ENCODE measurements at regions not wholly inside any gene's neighbourhood (a gene's known extent, or its start where the extent isn't known, plus 50 kb on each side); places are given as distances from the start of the nearest gene placed in this dataset.

DNA sequence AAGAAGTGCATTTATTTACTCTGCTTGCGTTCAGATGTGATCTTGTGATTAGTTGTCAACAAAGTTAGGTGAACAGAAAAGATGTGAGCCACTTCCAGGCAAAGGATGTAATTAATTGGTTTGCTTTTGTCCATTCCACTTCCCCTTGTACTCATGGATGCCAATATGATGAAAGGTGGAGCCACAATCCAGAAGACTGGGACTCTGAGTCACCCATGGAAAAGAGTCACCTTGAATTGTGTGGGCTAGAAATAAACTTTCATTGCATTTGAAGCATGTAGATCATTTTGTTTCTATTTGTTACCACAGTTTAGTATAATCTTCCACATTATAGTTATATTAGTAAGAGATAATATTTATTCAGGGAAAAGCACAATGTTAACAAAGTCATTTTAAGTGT lies 684.2 kb downstream of the LTN1 start:
- Histone ChIP-seq H3K4me3 (ENCODE audit: low read depth in 2 of 2, low read length in 2 of 2) (no peak overlapping the region), H3K27me3 (ENCODE audit: control insufficient read depth, insufficient read depth, low read length) (no peaks in the 10 kb centered on the region), H3K36me3 (ENCODE audit: control insufficient read depth, insufficient read depth, low read length) (no peaks in the 10 kb centered on the region), H3K9me3 (ENCODE audit: control insufficient read depth, insufficient read depth, low read depth, low read length) (no peaks in the 10 kb centered on the region), H3K27ac (ENCODE audit: low read length) (no peak overlapping the region), H3K4me1 (ENCODE audit: control insufficient read depth, insufficient read depth, low read length) (no peaks in the 10 kb centered on the region)
- BruUV-seq (replicated peaks): no TSS peak
- ChIA-PET CTCF (no interaction called here), POLR2A (no interaction called here)
- DNase-seq (ENCODE audit: low read depth, low spot score) (no peak), ATAC-seq (no peak)
- intact Hi-C loops (cut with micrococcal nuclease; ENCODE audit: unreplicated experiment): no loop called here
- in situ Hi-C loops (cut with HindIII; ENCODE audit: low pct_unique_long_range_greater_than_20kb, low sequenced_read_pairs): no loop called here
- TF ChIP-seq, protein P1, sequence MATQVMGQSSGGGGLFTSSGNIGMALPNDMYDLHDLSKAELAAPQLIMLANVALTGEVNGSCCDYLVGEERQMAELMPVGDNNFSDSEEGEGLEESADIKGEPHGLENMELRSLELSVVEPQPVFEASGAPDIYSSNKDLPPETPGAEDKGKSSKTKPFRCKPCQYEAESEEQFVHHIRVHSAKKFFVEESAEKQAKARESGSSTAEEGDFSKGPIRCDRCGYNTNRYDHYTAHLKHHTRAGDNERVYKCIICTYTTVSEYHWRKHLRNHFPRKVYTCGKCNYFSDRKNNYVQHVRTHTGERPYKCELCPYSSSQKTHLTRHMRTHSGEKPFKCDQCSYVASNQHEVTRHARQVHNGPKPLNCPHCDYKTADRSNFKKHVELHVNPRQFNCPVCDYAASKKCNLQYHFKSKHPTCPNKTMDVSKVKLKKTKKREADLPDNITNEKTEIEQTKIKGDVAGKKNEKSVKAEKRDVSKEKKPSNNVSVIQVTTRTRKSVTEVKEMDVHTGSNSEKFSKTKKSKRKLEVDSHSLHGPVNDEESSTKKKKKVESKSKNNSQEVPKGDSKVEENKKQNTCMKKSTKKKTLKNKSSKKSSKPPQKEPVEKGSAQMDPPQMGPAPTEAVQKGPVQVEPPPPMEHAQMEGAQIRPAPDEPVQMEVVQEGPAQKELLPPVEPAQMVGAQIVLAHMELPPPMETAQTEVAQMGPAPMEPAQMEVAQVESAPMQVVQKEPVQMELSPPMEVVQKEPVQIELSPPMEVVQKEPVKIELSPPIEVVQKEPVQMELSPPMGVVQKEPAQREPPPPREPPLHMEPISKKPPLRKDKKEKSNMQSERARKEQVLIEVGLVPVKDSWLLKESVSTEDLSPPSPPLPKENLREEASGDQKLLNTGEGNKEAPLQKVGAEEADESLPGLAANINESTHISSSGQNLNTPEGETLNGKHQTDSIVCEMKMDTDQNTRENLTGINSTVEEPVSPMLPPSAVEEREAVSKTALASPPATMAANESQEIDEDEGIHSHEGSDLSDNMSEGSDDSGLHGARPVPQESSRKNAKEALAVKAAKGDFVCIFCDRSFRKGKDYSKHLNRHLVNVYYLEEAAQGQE (IDR thresholded peaks at IDR 0.05; ENCODE audit: insufficient read depth in 1 of 2, low read depth in 2 of 2, low read length in 1 of 2): no peak
- TF ChIP-seq TCF7L2 (IDR thresholded peaks at IDR 0.05; ENCODE audit: low read depth, low read length) (no peak), POLR2AphosphoS5 (IDR thresholded peaks at IDR 0.05; ENCODE audit: low read depth, low read length) (no peak), SIN3A (IDR thresholded peaks at IDR 0.05; ENCODE audit: borderline replicate concordance, insufficient read depth, low read depth, low read length) (no peak)
- TF ChIP-seq, protein P2, sequence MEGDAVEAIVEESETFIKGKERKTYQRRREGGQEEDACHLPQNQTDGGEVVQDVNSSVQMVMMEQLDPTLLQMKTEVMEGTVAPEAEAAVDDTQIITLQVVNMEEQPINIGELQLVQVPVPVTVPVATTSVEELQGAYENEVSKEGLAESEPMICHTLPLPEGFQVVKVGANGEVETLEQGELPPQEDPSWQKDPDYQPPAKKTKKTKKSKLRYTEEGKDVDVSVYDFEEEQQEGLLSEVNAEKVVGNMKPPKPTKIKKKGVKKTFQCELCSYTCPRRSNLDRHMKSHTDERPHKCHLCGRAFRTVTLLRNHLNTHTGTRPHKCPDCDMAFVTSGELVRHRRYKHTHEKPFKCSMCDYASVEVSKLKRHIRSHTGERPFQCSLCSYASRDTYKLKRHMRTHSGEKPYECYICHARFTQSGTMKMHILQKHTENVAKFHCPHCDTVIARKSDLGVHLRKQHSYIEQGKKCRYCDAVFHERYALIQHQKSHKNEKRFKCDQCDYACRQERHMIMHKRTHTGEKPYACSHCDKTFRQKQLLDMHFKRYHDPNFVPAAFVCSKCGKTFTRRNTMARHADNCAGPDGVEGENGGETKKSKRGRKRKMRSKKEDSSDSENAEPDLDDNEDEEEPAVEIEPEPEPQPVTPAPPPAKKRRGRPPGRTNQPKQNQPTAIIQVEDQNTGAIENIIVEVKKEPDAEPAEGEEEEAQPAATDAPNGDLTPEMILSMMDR (IDR thresholded peaks at IDR 0.05): no peak

GRCh38 chr21:28299946-28300345 lies 692.7 kb downstream of the LTN1 start:
- Histone ChIP-seq H3K4me1 (ENCODE audit: control insufficient read depth, insufficient read depth, low read length) (no peaks in the 10 kb centered on the region), H3K4me3 (ENCODE audit: low read depth in 2 of 2, low read length in 2 of 2) (no peak overlapping the region), H3K27ac (ENCODE audit: low read length) (no peak overlapping the region), H3K27me3 (ENCODE audit: control insufficient read depth, insufficient read depth, low read length) (no peaks in the 10 kb centered on the region), H3K9me3 (ENCODE audit: control insufficient read depth, insufficient read depth, low read depth, low read length) (no peaks in the 10 kb centered on the region), H3K36me3 (ENCODE audit: control insufficient read depth, insufficient read depth, low read length) (no peaks in the 10 kb centered on the region)
- ChIA-PET CTCF (no interaction called here), POLR2A (no interaction called here)
- DNase-seq (ENCODE audit: low read depth, low spot score): no peak
- TF ChIP-seq, protein P1 (IDR thresholded peaks at IDR 0.05; ENCODE audit: insufficient read depth in 1 of 2, low read depth in 2 of 2, low read length in 1 of 2): no peak
- TF ChIP-seq SIN3A (IDR thresholded peaks at IDR 0.05; ENCODE audit: borderline replicate concordance, insufficient read depth, low read depth, low read length) (no peak), TCF7L2 (IDR thresholded peaks at IDR 0.05; ENCODE audit: low read depth, low read length) (no peak)
- BruUV-seq (replicated peaks): no TSS peak
- in situ Hi-C loops (cut with HindIII; ENCODE audit: low pct_unique_long_range_greater_than_20kb, low sequenced_read_pairs): no loop called here
- intact Hi-C loops (cut with micrococcal nuclease; ENCODE audit: unreplicated experiment): no loop called here
- ATAC-seq: no peak
